Activated B cell treated with CpG ODN at 0.5 μM for 24 hours (primary cell): ENCODE measurements at regions not wholly inside any gene's neighbourhood (a gene's known extent, or its start where the extent isn't known, plus 50 kb on each side); places are given as distances from the start of the nearest gene placed in this dataset.

ENCODE experiments used
- ATAC-seq: fragments of 200-7000 bp; cut with Tn5 transposase; one replicate; pipeline ENCODE4 v1.10.0; 2021; ENCODE audit warnings: low read depth, mild to moderate bottlenecking, moderate library complexity
- CTCF ChIA-PET: fragments of 350-600 bp; sonication (Branson Sonifier 250); formaldehyde crosslinking; loops from one replicate; lab custom pipeline; 2021; ENCODE audit warnings: antibody characterized with exemption; lab: Charles Lee
- POLR2A ChIA-PET: fragments of 350-600 bp; sonication (Branson Sonifier 250); formaldehyde crosslinking; loops from one replicate; lab custom pipeline; 2021; ENCODE audit warnings: antibody characterized with exemption; lab: Charles Lee
- DNase-seq: peaks from one replicate; pipeline ENCODE4 v3.0.0; 2022
- H3K27ac Mint-ChIP-seq: one replicate; pipeline ENCODE4 v1.8.0; 2020; ENCODE audit warnings: mixed read lengths
- H3K27me3 Mint-ChIP-seq: one replicate; pipeline ENCODE4 v1.8.0; 2021; ENCODE audit warnings: mixed read lengths
- H3K36me3 Mint-ChIP-seq: one replicate; pipeline ENCODE4 v1.8.0; 2021; ENCODE audit warnings: low read depth, mixed read lengths
- H3K4me1 Mint-ChIP-seq: one replicate; pipeline ENCODE4 v1.8.0; 2021; ENCODE audit warnings: mixed read lengths
- H3K4me3 Mint-ChIP-seq: one replicate; pipeline ENCODE4 v1.8.0; 2020; ENCODE audit warnings: mild to moderate bottlenecking, mixed read lengths
- H3K9me3 Mint-ChIP-seq: one replicate; pipeline ENCODE4 v1.8.0; 2020; ENCODE audit warnings: mixed read lengths
- intact Hi-C: fragments of 100-400 bp; cut with micrococcal nuclease; formaldehyde crosslinking; loops from one replicate; pipeline ENCODE4 v1.15.1; 2024
- TF ChIP-seq, protein P1 (sequence below): fragments of 200-600 bp; IDR thresholded peaks from one replicate; pipeline ENCODE4 v1.8.0; 2022; ENCODE audit warnings: antibody characterized with exemption, mild to moderate bottlenecking

DNA sequence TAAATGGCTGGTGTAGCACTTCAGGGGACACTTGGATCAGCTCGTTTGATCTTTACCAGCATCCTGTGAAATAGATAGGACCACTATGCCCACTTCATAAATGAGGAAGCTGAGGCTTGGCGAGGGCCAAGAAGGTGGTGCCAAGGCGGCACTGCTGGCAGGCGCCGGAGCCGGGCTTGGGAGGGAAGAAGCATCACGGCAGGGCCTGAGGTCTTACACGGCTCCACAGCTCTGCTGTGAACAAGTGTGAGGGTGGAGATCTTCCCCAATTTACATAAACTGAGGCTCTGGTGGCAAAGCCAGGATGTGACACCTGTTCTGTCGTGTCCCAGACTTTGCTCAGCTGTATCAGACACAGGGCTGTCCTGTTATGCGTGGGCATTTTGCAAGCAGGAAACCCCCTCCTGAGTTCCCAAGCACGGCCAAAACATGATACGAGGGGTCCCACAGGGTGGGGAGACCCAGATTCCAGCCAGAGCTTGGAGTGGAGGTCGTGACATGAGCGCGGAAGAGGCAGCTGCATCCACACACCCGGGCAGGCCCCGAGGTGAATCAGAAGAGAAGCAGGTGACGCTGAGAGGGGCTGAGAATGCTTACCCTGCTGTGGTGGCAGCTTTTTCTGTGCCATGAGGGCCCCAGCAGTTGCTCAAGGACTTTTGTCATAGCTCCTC lies 117.5 kb upstream of the BOD1 start:
- no peaks in the 10 kb centered on the region for H3K9me3 Mint-ChIP-seq
- DNase-seq (peak; percentile 41), ATAC-seq (peak; percentile 79)
- H3K36me3 Mint-ChIP-seq: no peaks in the 10 kb centered on the region
- H3K27me3 Mint-ChIP-seq: no peaks in the 10 kb centered on the region
- ChIA-PET POLR2A (interaction anchor here (0.6 to 2.6 kb wide), 11 partner anchors 9 to 962 kb away, joined by 3 to 13 read pairs (median 3); partner anchors contain the start of gene CPEB4), CTCF (interaction anchor here (0.9 to 1.6 kb wide), 4 partner anchors 9 to 151 kb away, joined by 3 to 5 read pairs (median 4); no protein-coding TSS in a partner anchor)
- peak overlapping the region; percentile 90 for H3K27ac Mint-ChIP-seq
- TF ChIP-seq, protein P1, sequence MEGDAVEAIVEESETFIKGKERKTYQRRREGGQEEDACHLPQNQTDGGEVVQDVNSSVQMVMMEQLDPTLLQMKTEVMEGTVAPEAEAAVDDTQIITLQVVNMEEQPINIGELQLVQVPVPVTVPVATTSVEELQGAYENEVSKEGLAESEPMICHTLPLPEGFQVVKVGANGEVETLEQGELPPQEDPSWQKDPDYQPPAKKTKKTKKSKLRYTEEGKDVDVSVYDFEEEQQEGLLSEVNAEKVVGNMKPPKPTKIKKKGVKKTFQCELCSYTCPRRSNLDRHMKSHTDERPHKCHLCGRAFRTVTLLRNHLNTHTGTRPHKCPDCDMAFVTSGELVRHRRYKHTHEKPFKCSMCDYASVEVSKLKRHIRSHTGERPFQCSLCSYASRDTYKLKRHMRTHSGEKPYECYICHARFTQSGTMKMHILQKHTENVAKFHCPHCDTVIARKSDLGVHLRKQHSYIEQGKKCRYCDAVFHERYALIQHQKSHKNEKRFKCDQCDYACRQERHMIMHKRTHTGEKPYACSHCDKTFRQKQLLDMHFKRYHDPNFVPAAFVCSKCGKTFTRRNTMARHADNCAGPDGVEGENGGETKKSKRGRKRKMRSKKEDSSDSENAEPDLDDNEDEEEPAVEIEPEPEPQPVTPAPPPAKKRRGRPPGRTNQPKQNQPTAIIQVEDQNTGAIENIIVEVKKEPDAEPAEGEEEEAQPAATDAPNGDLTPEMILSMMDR: no peak
- intact Hi-C loops: loop anchor here (1.0 to 5.0 kb wide), 7 partner anchors 11 to 117 kb away; partner anchors contain the start of gene BOD1
- H3K4me1 Mint-ChIP-seq: peaks cover 64% of the 10 kb centered on the region
- H3K4me3 Mint-ChIP-seq: peak overlapping the region; percentile 58

DNA sequence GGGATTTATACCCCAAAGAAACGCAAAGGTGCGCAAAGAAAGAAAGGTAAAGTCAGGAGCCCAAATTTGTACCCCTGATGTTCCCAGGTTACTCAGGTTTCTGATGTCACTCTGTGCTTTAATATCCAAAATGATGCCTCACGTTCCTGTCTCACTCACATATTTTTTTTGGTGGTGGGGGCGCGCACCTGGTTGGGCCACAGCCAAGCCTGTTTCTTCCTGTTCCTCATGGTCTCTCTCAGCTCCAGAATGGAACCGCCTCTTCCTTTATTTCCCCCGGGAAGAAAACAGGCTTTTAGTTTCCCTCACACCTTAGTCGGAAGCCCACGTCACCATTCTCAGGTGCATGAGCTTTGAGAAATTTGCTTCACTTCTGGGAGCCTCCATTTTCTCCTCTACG lies 118.3 kb upstream of the BOD1 start:
- no peaks in the 10 kb centered on the region for H3K36me3 Mint-ChIP-seq
- intact Hi-C loops: loop anchor here (1.0 to 5.0 kb wide), 7 partner anchors 11 to 117 kb away; partner anchors contain the start of gene BOD1
- H3K27me3 Mint-ChIP-seq: no peaks in the 10 kb centered on the region
- peak overlapping the region; percentile 48 for H3K4me3 Mint-ChIP-seq
- ChIA-PET CTCF (interaction anchor here (1.4 to 1.5 kb wide), 2 partner anchors 10 to 151 kb away, joined by 4 read pairs; no protein-coding TSS in a partner anchor), POLR2A (interaction anchor here (0.7 to 2.6 kb wide), 8 partner anchors 10 to 963 kb away, joined by 3 to 13 read pairs (median 4); partner anchors contain the start of gene CPEB4)
- TF ChIP-seq, protein P1: no peak
- peak overlapping the region; percentile 90 for H3K27ac Mint-ChIP-seq
- DNase-seq: no peak
- peaks cover 65% of the 10 kb centered on the region for H3K4me1 Mint-ChIP-seq
- ATAC-seq: no peak
- no peaks in the 10 kb centered on the region for H3K9me3 Mint-ChIP-seq

DNA sequence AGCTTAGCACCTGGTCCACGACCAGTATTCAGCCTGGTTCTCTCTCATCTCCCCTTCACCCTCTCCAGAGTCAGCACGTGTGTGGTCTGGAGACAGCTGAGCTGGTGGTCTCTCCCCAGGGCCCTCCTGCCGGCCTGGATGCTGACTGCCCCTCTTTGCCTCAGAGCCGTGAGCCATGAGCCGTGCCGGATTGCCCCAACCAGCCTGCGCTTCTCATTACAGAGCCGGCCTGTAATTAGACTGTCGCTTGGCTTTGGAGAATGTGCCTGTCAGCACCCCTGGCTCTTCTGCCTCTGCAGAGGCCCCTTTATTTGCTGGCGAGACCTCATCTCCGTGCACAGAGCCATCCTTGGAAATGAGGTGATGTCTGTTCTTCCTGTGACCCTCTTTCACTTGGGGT lies 118.7 kb upstream of the BOD1 start:
- ChIA-PET CTCF (interaction anchor here (1.5 kb wide), 1 partner anchor 10 kb away, joined by 4 read pairs; no protein-coding TSS in a partner anchor), POLR2A (interaction anchor here (0.9 to 2.6 kb wide), 3 partner anchors 10 to 51 kb away, joined by 3 to 13 read pairs (median 10); no protein-coding TSS in a partner anchor)
- Mint-ChIP-seq H3K9me3 (no peaks in the 10 kb centered on the region), H3K27me3 (no peaks in the 10 kb centered on the region), H3K27ac (no peak overlapping the region), H3K4me3 (peak overlapping the region; percentile 48), H3K4me1 (peaks cover 66% of the 10 kb centered on the region), H3K36me3 (no peaks in the 10 kb centered on the region)
- DNase-seq (no peak), ATAC-seq (no peak)
- intact Hi-C loops: loop anchor here (2.0 kb wide), 1 partner anchor 54 kb away; no protein-coding TSS in a partner anchor
- TF ChIP-seq, protein P1: no peak

DNA sequence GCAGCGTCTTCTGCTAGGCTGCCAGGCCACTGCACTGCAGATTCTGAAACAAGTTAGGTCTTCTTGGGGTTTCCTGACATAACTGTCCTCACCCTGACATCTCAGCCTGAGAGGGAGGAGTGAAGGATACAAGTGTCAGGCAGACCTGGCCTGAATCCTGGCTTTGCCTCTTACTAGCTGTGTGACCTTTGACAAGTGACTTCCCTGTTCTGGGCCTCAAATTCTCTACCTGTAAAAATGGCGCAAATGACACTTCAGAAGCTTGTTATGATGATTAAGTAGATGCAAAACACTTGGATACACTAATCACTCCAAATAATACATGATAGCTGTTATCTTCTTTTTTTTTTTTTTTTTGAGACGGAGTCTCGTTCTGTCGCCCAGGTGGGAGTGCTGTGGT lies 119.2 kb upstream of the BOD1 start:
- no peak overlapping the region for H3K27ac Mint-ChIP-seq
- no peak for ATAC-seq
- no peaks in the 10 kb centered on the region for H3K9me3 Mint-ChIP-seq
- ChIA-PET CTCF (interaction anchor here (1.5 kb wide), 1 partner anchor 9 kb away, joined by 4 read pairs; no protein-coding TSS in a partner anchor), POLR2A (interaction anchor here (0.5 to 2.6 kb wide), 2 partner anchors 29 to 124 kb away, joined by 3 to 10 read pairs; no protein-coding TSS in a partner anchor)
- TF ChIP-seq, protein P1: no peak
- H3K4me1 Mint-ChIP-seq: peaks cover 67% of the 10 kb centered on the region
- DNase-seq: no peak
- intact Hi-C loops: loop anchor here (2.0 kb wide), 1 partner anchor 55 kb away; no protein-coding TSS in a partner anchor
- peak overlapping the region; percentile 25 for H3K4me3 Mint-ChIP-seq
- H3K27me3 Mint-ChIP-seq: no peaks in the 10 kb centered on the region
- H3K36me3 Mint-ChIP-seq: no peaks in the 10 kb centered on the region

DNA sequence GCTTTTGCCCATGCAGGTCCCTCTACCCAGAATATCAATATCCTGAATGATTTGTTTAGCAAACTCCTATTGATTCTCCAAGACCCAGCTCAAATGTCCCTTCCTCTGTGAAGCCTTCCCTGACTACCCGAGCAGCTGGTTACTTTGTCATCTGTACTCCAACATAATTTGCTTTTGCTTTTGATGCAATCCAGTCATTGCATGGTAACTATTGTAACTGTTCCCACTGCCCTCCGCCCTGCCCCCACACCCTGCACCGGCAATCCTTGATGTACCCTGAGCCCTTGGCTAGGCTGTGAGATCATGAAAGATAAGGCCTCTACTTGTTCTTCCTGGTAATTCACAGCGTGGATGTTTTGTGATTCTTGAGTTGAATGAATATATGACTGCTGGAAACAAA lies 119.9 kb upstream of the BOD1 start:
- Mint-ChIP-seq H3K27me3 (no peaks in the 10 kb centered on the region), H3K36me3 (no peaks in the 10 kb centered on the region), H3K4me1 (peaks cover 74% of the 10 kb centered on the region), H3K9me3 (no peaks in the 10 kb centered on the region), H3K4me3 (peak overlapping the region; percentile 19), H3K27ac (peak overlapping the region; percentile 67)
- ChIA-PET POLR2A (interaction anchor here (0.5 kb wide), 1 partner anchor 85 kb away, joined by 4 read pairs; no protein-coding TSS in a partner anchor), CTCF (interaction anchor here (1.5 kb wide), 1 partner anchor 8 kb away, joined by 4 read pairs; no protein-coding TSS in a partner anchor)
- no peak for ATAC-seq
- TF ChIP-seq, protein P1: no peak
- DNase-seq: no peak
- intact Hi-C loops: no loop called here
